KOPT-K1 (cell line): ENCODE measurements at regions not wholly inside any gene's neighbourhood (a gene's known extent, or its start where the extent isn't known, plus 50 kb on each side); places are given as distances from the start of the nearest gene placed in this dataset.

Experiments used
- H3K27ac ChIP-seq: fragments of 200-600 bp; sonication (generic); 2 replicates; pipeline ENCODE4 v1.5.1; 2016; ENCODE audit warnings: antibody characterized with exemption, mild to moderate bottlenecking, low read depth, low read length; ENCODE audit not compliant: poor library complexity, severe bottlenecking
- H3K36me3 ChIP-seq: fragments of 200-600 bp; sonication (generic); 2 replicates; pipeline ENCODE4 v1.5.1; 2017; ENCODE audit warnings: antibody characterized with exemption, mild to moderate bottlenecking, low read length, moderate library complexity; ENCODE audit not compliant: insufficient read depth
- H3K9me3 ChIP-seq: fragments of 200-600 bp; sonication (generic); 2 replicates; pipeline ENCODE4 v1.5.1; 2017; ENCODE audit warnings: antibody characterized with exemption, low read length, mild to moderate bottlenecking; ENCODE audit not compliant: insufficient read depth, poor library complexity, severe bottlenecking

GRCh38 chr13:64684108-64684507 is 2546.0 kb downstream of the PCDH9 start:
- H3K9me3 ChIP-seq, result no peaks in the 10 kb centered on the region
- no peaks in the 10 kb centered on the region for H3K36me3 ChIP-seq
- no peak overlapping the region for H3K27ac ChIP-seq

- Histone ChIP-seq H3K9me3 (no peaks in the 10 kb centered on the region), H3K27ac (no peak overlapping the region)
These were observed 2549.4 kb downstream of the PCDH9 start for GRCh38 chr13:64680739-64681138.

GRCh38 chr13:64675255-64675892 is 2554.8 kb downstream of the PCDH9 start:
- no peaks in the 10 kb centered on the region for H3K9me3 ChIP-seq
- H3K27ac ChIP-seq, result no peak overlapping the region

More at GRCh38 chr13:64680739-64681138, 2549.4 kb downstream of the PCDH9 start:
- no peaks in the 10 kb centered on the region for H3K36me3 ChIP-seq

GRCh38 chr13:64674126-64674525 is 2556.0 kb downstream of the PCDH9 start:
- no peaks in the 10 kb centered on the region for H3K9me3 ChIP-seq
- no peak overlapping the region for H3K27ac ChIP-seq
- H3K36me3 ChIP-seq, result no peaks in the 10 kb centered on the region

More at GRCh38 chr13:64675255-64675892, 2554.8 kb downstream of the PCDH9 start:
- no peaks in the 10 kb centered on the region for H3K36me3 ChIP-seq

GRCh38 chr13:64672751-64673150 is 2557.4 kb downstream of the PCDH9 start:
- Histone ChIP-seq H3K27ac (no peak overlapping the region), H3K9me3 (no peaks in the 10 kb centered on the region), H3K36me3 (no peaks in the 10 kb centered on the region)

- Histone ChIP-seq H3K27ac (no peak overlapping the region), H3K9me3 (peaks cover 16% of the 10 kb centered on the region), H3K36me3 (no peaks in the 10 kb centered on the region)
These were observed 2567.1 kb downstream of the PCDH9 start for GRCh38 chr13:64662887-64663593.

GRCh38 chr13:64648293-64648692 is 2581.8 kb downstream of the PCDH9 start:
- no peaks in the 10 kb centered on the region for H3K36me3 ChIP-seq
- no peaks in the 10 kb centered on the region for H3K9me3 ChIP-seq
- no peak overlapping the region for H3K27ac ChIP-seq

- H3K9me3 ChIP-seq, result no peaks in the 10 kb centered on the region
- no peaks in the 10 kb centered on the region for H3K36me3 ChIP-seq
- H3K27ac ChIP-seq, result no peak overlapping the region
These were observed 2587.1 kb downstream of the PCDH9 start for GRCh38 chr13:64643066-64643465.

- no peaks in the 10 kb centered on the region for H3K9me3 ChIP-seq
- H3K27ac ChIP-seq, result no peak overlapping the region
- no peaks in the 10 kb centered on the region for H3K36me3 ChIP-seq
These were observed 2590.1 kb downstream of the PCDH9 start for GRCh38 chr13:64640002-64640401.

GRCh38 chr13:64639206-64639605 is 2590.9 kb downstream of the PCDH9 start:
- no peak overlapping the region for H3K27ac ChIP-seq
- no peaks in the 10 kb centered on the region for H3K36me3 ChIP-seq
- H3K9me3 ChIP-seq, result no peaks in the 10 kb centered on the region

- H3K27ac ChIP-seq, result no peak overlapping the region
- no peaks in the 10 kb centered on the region for H3K36me3 ChIP-seq
- no peaks in the 10 kb centered on the region for H3K9me3 ChIP-seq
These were observed 2596.2 kb downstream of the PCDH9 start for GRCh38 chr13:64633948-64634347.

GRCh38 chr13:64627654-64628053 is 2602.5 kb downstream of the PCDH9 start:
- Histone ChIP-seq H3K9me3 (no peaks in the 10 kb centered on the region), H3K36me3 (no peaks in the 10 kb centered on the region), H3K27ac (no peak overlapping the region)

GRCh38 chr13:64626105-64626504 is 2604.0 kb downstream of the PCDH9 start:
- H3K27ac ChIP-seq, result no peak overlapping the region
- no peaks in the 10 kb centered on the region for H3K36me3 ChIP-seq
- no peaks in the 10 kb centered on the region for H3K9me3 ChIP-seq

GRCh38 chr13:64617231-64617630 is 2612.9 kb downstream of the PCDH9 start:
- H3K27ac ChIP-seq, result no peak overlapping the region
- no peaks in the 10 kb centered on the region for H3K9me3 ChIP-seq
- H3K36me3 ChIP-seq, result no peaks in the 10 kb centered on the region

- H3K36me3 ChIP-seq, result no peaks in the 10 kb centered on the region
These were observed 2638.2 kb downstream of the PCDH9 start for GRCh38 chr13:64591971-64592370.

GRCh38 chr13:64579331-64579730 is 2650.8 kb downstream of the PCDH9 start:
- no peak overlapping the region for H3K27ac ChIP-seq
- H3K36me3 ChIP-seq, result no peaks in the 10 kb centered on the region
- no peaks in the 10 kb centered on the region for H3K9me3 ChIP-seq

More at GRCh38 chr13:64591971-64592370, 2638.2 kb downstream of the PCDH9 start:
- Histone ChIP-seq H3K9me3 (no peaks in the 10 kb centered on the region), H3K27ac (no peak overlapping the region)
